PC-3 (cell line): ENCODE measurements at regions not wholly inside any gene's neighbourhood (a gene's known extent, or its start where the extent isn't known, plus 50 kb on each side); places are given as distances from the start of the nearest gene placed in this dataset.

Experiments used
- ATAC-seq: fragments of 200-7000 bp; cut with Tn5 transposase; 2 replicates; pipeline ENCODE4 v1.9.1; 2020; ENCODE audit warnings: mild to moderate bottlenecking, moderate library complexity
- BruUV-seq: library from RNA; stranded (reverse); fragments of 400-500 nt; replicated peaks from 2 replicates; lab custom pipeline; 2021; lab: Mats Ljungman, UMichigan
- CTCF ChIA-PET: fragments of 300-600 bp; sonication (Branson Sonifier 250); formaldehyde crosslinking; loops from one replicate; lab custom pipeline; 2022; ENCODE audit warnings: antibody characterized with exemption; lab: Charles Lee
- POLR2A ChIA-PET: fragments of 300-600 bp; sonication (Branson Sonifier 250); formaldehyde crosslinking; loops from one replicate; lab custom pipeline; 2022; ENCODE audit warnings: antibody characterized with exemption; ENCODE audit not compliant: unreplicated experiment; lab: Charles Lee
- DNase-seq: peaks from one replicate; pipeline ENCODE4 v3.0.0-alpha.2; 2015
- H2AFZ ChIP-seq: fragments of 300-600 bp; sonication (generic); 2 replicates; pipeline ENCODE4 v1.6.0; 2016; ENCODE audit warnings: antibody characterized with exemption, low read length
- H3F3A ChIP-seq: fragments of 300-600 bp; sonication (generic); one replicate; pipeline ENCODE4 v1.6.0; 2017; ENCODE audit warnings: antibody characterized with exemption, low read length, control low read depth, mild to moderate bottlenecking; ENCODE audit not compliant: unreplicated experiment
- H3K27ac ChIP-seq: fragments of 300-600 bp; sonication (generic); 2 replicates; pipeline ENCODE4 v1.5.1; 2016; ENCODE audit warnings: mild to moderate bottlenecking, low read length
- H3K27me3 ChIP-seq: fragments of 300-600 bp; sonication (generic); 2 replicates; pipeline ENCODE4 v1.6.1; 2016; ENCODE audit warnings: low read length, mixed read lengths
- H3K36me3 ChIP-seq: fragments of 300-600 bp; sonication (generic); 2 replicates; pipeline ENCODE4 v1.6.1; 2016; ENCODE audit warnings: low read depth, mixed run types, low read length, mixed read lengths
- H3K4me1 ChIP-seq: fragments of 300-600 bp; sonication (generic); 2 replicates; pipeline ENCODE4 v1.5.1; 2016; ENCODE audit warnings: low read length; ENCODE audit not compliant: insufficient read depth
- H3K4me2 ChIP-seq: fragments of 300-600 bp; sonication (generic); 2 replicates; pipeline ENCODE4 v1.6.0; 2016; ENCODE audit warnings: low read length
- H3K4me3 ChIP-seq: fragments of 300-600 bp; sonication (generic); 2 replicates; pipeline ENCODE4 v1.5.1; 2016; ENCODE audit warnings: mild to moderate bottlenecking, low read length, mixed read lengths
- H3K79me2 ChIP-seq: fragments of 300-600 bp; sonication (generic); 2 replicates; pipeline ENCODE4 v1.6.1; 2017; ENCODE audit warnings: low read length, mixed read lengths
- H3K9ac ChIP-seq: fragments of 300-600 bp; sonication (generic); 2 replicates; pipeline ENCODE4 v1.6.0; 2016; ENCODE audit warnings: mild to moderate bottlenecking, low read length
- H3K9me2 ChIP-seq: fragments of 300-600 bp; sonication (generic); replicated peaks from 2 replicates; pipeline ENCODE4 v1.6.1; 2016; ENCODE audit warnings: mixed run types, low read length, mixed read lengths
- H3K9me3 ChIP-seq: fragments of 300-600 bp; sonication (generic); 2 replicates; pipeline ENCODE4 v1.6.1; 2016; ENCODE audit warnings: low read length, mixed read lengths
- H4K20me1 ChIP-seq: fragments of 300-600 bp; sonication (generic); 2 replicates; pipeline ENCODE4 v1.6.1; 2016; ENCODE audit warnings: low read length, mixed read lengths
- EZH2 ChIP-seq: fragments of 300-600 bp; sonication (generic); IDR thresholded peaks from one replicate; pipeline ENCODE4 v1.6.1; 2017; ENCODE audit warnings: antibody characterized with exemption, mild to moderate bottlenecking, low read length; ENCODE audit not compliant: unreplicated experiment
- EZH2phosphoT487 ChIP-seq: fragments of 300-600 bp; sonication (generic); IDR thresholded peaks from 2 replicates; pipeline ENCODE4 v1.6.1; 2018; ENCODE audit warnings: mild to moderate bottlenecking, antibody characterized with exemption, low read length, borderline replicate concordance
- intact Hi-C: fragments of 100-400 bp; cut with micrococcal nuclease; formaldehyde crosslinking; loops from 2 replicates; pipeline ENCODE4 v1.9.0; 2023
- TF ChIP-seq, protein P1 (sequence below): fragments of 300-600 bp; sonication (generic); conservative IDR thresholded peaks from 2 replicates; pipeline ENCODE4 v1.5.1; 2017; ENCODE audit warnings: antibody characterized with exemption, low read depth, mild to moderate bottlenecking, low read length

GRCh38 chr2:217642944-217643343, 359.9 kb downstream of the TNS1 start:
- Histone ChIP-seq H3F3A (no peaks in the 10 kb centered on the region), H3K4me3 (no peak overlapping the region), H3K9me3 (no peaks in the 10 kb centered on the region), H3K9me2 (no peaks in the 10 kb centered on the region), H3K36me3 (no peaks in the 10 kb centered on the region), H4K20me1 (no peaks in the 10 kb centered on the region), H2AFZ (no peak overlapping the region), H3K4me1 (no peaks in the 10 kb centered on the region), H3K27me3 (peaks cover 9% of the 10 kb centered on the region; the same call in 1 of the 2 replicates), H3K9ac (no peak overlapping the region), H3K79me2 (no peaks in the 10 kb centered on the region), H3K27ac (no peak overlapping the region), H3K4me2 (no peak overlapping the region)
- TF ChIP-seq EZH2phosphoT487 (no peak), EZH2 (no peak)
- TF ChIP-seq, protein P1, sequence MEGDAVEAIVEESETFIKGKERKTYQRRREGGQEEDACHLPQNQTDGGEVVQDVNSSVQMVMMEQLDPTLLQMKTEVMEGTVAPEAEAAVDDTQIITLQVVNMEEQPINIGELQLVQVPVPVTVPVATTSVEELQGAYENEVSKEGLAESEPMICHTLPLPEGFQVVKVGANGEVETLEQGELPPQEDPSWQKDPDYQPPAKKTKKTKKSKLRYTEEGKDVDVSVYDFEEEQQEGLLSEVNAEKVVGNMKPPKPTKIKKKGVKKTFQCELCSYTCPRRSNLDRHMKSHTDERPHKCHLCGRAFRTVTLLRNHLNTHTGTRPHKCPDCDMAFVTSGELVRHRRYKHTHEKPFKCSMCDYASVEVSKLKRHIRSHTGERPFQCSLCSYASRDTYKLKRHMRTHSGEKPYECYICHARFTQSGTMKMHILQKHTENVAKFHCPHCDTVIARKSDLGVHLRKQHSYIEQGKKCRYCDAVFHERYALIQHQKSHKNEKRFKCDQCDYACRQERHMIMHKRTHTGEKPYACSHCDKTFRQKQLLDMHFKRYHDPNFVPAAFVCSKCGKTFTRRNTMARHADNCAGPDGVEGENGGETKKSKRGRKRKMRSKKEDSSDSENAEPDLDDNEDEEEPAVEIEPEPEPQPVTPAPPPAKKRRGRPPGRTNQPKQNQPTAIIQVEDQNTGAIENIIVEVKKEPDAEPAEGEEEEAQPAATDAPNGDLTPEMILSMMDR: no peak
- BruUV-seq: no TSS peak
- POLR2A ChIA-PET: no interaction called here
- intact Hi-C loops: no loop called here
- CTCF ChIA-PET: no interaction called here
- DNase-seq (no peak), ATAC-seq (no peak)

- no TSS peak for BruUV-seq
- Histone ChIP-seq H2AFZ (no peak overlapping the region), H3K9me2 (no peaks in the 10 kb centered on the region), H3K4me3 (no peak overlapping the region), H4K20me1 (no peaks in the 10 kb centered on the region), H3K36me3 (no peaks in the 10 kb centered on the region), H3K9ac (no peak overlapping the region), H3K4me1 (no peaks in the 10 kb centered on the region), H3K27ac (no peak overlapping the region), H3K27me3 (peaks cover 17% of the 10 kb centered on the region; the same call in 1 of the 2 replicates), H3K9me3 (no peaks in the 10 kb centered on the region), H3F3A (no peaks in the 10 kb centered on the region), H3K4me2 (no peak overlapping the region), H3K79me2 (no peaks in the 10 kb centered on the region)
- no peak for ATAC-seq
- ChIA-PET POLR2A (no interaction called here), CTCF (no interaction called here)
- TF ChIP-seq EZH2 (no peak), EZH2phosphoT487 (no peak)
- TF ChIP-seq, protein P1: no peak
- intact Hi-C loops: no loop called here
- DNase-seq: no peak
Observed at GRCh38 chr2:217641960-217642359, 360.8 kb downstream of the TNS1 start.

GRCh38 chr2:217639481-217639880, 363.3 kb downstream of the TNS1 start:
- no peak for ATAC-seq
- H3K79me2 ChIP-seq: no peaks in the 10 kb centered on the region
- no TSS peak for BruUV-seq
- H4K20me1 ChIP-seq: no peaks in the 10 kb centered on the region
- ChIA-PET POLR2A (no interaction called here), CTCF (no interaction called here)
- no peak for DNase-seq
- no peaks in the 10 kb centered on the region for H3K9me2 ChIP-seq
- H3K4me3 ChIP-seq: no peak overlapping the region
- no peak overlapping the region for H3K27ac ChIP-seq
- intact Hi-C loops: no loop called here
- no peaks in the 10 kb centered on the region for H3K36me3 ChIP-seq
- H2AFZ ChIP-seq: no peak overlapping the region
- peaks cover 22% of the 10 kb centered on the region; the same call in 1 of the 2 replicates for H3K27me3 ChIP-seq
- no peaks in the 10 kb centered on the region for H3K4me1 ChIP-seq
- no peaks in the 10 kb centered on the region for H3K9me3 ChIP-seq
- H3K4me2 ChIP-seq: no peak overlapping the region
- TF ChIP-seq EZH2 (no peak), EZH2phosphoT487 (no peak)
- TF ChIP-seq, protein P1: no peak
- H3K9ac ChIP-seq: no peak overlapping the region
- no peaks in the 10 kb centered on the region for H3F3A ChIP-seq
